Upper lobe of left lung (tissue), 4 donors: ENCODE measurements at regions not wholly inside any gene's neighbourhood (a gene's known extent, or its start where the extent isn't known, plus 50 kb on each side); places are given as distances from the start of the nearest gene placed in this dataset.

Experiments
- POLR2A ChIP-seq, 4 donors: fragments of 450-650 bp; IDR thresholded peaks; one replicate each; pipeline ENCODE4 v1.5.1; 2016 to 2017; ENCODE audit warnings: antibody characterized with exemption in 4 of 4, mild to moderate bottlenecking in 2 of 4
- POLR2AphosphoS5 ChIP-seq, 2 donors: sonication (generic); formaldehyde crosslinking; IDR thresholded peaks; one replicate each; pipeline ENCODE4 v1.5.1; 2017; ENCODE audit warnings: antibody characterized with exemption in 2 of 2
- TF ChIP-seq, protein P1 (sequence below), 6 experiments: fragments of 450-650 bp in 4 of 6; fragments of 200-600 bp in 2 of 6; sonication (generic) in 2 of 6; IDR thresholded peaks; one replicate each; pipeline ENCODE4 v1.5.1; 2016 to 2019; ENCODE audit warnings: antibody characterized with exemption in 6 of 6

DNA sequence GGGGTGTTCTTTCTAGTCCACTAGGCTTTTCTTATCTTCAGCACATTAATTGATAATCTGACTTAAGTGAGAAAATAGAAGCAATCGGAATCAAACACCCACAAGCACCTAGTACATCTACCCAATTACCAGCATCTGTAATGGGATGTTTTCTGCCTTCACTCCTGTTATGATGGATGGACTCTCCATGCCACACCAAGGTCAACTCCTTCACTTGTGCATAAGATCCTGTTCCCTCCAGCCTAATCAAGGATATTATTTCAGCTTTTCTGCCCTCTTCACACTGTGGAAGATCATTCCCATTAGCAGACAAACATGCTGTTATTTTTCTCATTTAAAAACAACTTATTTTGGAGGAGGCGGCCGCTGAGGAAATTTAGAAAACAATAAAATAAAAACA, 162.0 kb upstream of the EDIL3 start:
- TF ChIP-seq, protein P1, sequence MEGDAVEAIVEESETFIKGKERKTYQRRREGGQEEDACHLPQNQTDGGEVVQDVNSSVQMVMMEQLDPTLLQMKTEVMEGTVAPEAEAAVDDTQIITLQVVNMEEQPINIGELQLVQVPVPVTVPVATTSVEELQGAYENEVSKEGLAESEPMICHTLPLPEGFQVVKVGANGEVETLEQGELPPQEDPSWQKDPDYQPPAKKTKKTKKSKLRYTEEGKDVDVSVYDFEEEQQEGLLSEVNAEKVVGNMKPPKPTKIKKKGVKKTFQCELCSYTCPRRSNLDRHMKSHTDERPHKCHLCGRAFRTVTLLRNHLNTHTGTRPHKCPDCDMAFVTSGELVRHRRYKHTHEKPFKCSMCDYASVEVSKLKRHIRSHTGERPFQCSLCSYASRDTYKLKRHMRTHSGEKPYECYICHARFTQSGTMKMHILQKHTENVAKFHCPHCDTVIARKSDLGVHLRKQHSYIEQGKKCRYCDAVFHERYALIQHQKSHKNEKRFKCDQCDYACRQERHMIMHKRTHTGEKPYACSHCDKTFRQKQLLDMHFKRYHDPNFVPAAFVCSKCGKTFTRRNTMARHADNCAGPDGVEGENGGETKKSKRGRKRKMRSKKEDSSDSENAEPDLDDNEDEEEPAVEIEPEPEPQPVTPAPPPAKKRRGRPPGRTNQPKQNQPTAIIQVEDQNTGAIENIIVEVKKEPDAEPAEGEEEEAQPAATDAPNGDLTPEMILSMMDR (IDR thresholded peaks at IDR 0.05): no peak
- no peak for TF ChIP-seq POLR2A (IDR thresholded peaks at IDR 0.05)
- TF ChIP-seq POLR2AphosphoS5 (IDR thresholded peaks at IDR 0.05): no peak
